ENCODE measurements at regions not wholly inside any gene's neighbourhood (a gene's known extent, or its start where the extent isn't known, plus 50 kb on each side); places are given as distances from the start of the nearest gene placed in this dataset.
A peak's percentile ranks its signal among the peaks of the same experiment; 100 is the strongest.

GRCh38 chr1:233453433-233454200 lies 126.1 kb downstream of the MAP3K21 start:
- Histone ChIP-seq H4K5ac (ENCODE audit: low read length) (no peak overlapping the region), H3K9ac (ENCODE audit: low read length) (no peak overlapping the region), H3K4ac (ENCODE audit: low read depth, low read length) (no peak overlapping the region), H3K4me2 (ENCODE audit: low read length) (no peak overlapping the region), H3K23ac (ENCODE audit: low read length) (no peak overlapping the region), H3K56ac (ENCODE audit: low read length) (no peak overlapping the region), H2AK5ac (ENCODE audit: low read length) (no peak overlapping the region), H3K27ac (ENCODE audit: low read depth, low read length) (no peak overlapping the region), H4K8ac (ENCODE audit: low read depth, low read length) (no peak overlapping the region), H2BK5ac (ENCODE audit: low read length) (no peak overlapping the region), H2BK120ac (ENCODE audit: low read depth, low read length) (no peak overlapping the region), H3K36me3 (ENCODE audit: control insufficient read depth, insufficient read depth, low read length) (no peaks in the 10 kb centered on the region), H3K27me3 (ENCODE audit: insufficient read depth, low read length, poor library complexity) (no peaks in the 10 kb centered on the region), H3K79me2 (ENCODE audit: control insufficient read depth, insufficient read depth, low read length) (no peaks in the 10 kb centered on the region), H3K4me3 (ENCODE audit: low read length) (no peak overlapping the region), H3K18ac (ENCODE audit: low read length) (no peak overlapping the region), H2BK15ac (replicated peaks; ENCODE audit: low read depth) (no peak overlapping the region), H3K4me1 (ENCODE audit: control insufficient read depth, low read depth, low read length) (no peaks in the 10 kb centered on the region), H3K79me1 (ENCODE audit: low read length) (no peaks in the 10 kb centered on the region)
- DNase-seq: peak; percentile 38
- WGBS (ENCODE audit: extremely low coverage, insufficient coverage, low lambda C conversion rate): no CpG with 5 or more reads among the region's 2 CpGs

DNA sequence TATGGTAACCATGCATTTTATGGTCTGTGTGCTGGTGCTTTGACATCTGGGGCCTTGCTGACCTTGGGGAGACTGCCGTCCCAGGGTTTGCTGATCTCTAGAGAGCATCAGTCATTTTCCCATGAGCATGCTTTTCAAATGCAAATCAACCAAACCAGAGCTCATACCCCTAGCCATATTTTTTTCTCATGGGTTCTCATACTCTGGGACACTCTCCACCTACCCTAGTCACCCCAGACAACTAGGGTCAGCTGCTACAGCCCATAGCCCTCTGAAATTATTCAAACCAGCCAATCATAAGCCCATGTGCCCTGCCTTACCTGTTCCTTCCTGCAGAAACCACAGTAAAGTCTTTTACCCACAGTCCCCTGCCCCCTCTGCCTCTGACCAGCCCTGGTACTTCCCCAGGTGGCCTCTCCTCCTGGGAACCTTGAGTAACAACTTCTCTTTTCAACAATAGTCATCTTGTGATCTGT lies 132.0 kb downstream of the MAP3K21 start:
- no peaks in the 10 kb centered on the region for H3K27me3 ChIP-seq (ENCODE audit: insufficient read depth, low read length, poor library complexity)
- H3K18ac ChIP-seq (ENCODE audit: low read length): no peak overlapping the region

GRCh38 chr1:233459968-233460367 lies 132.4 kb downstream of the MAP3K21 start:
- no peak overlapping the region for H4K8ac ChIP-seq (ENCODE audit: low read depth, low read length)
- DNase-seq: peak; percentile 63
- no peaks in the 10 kb centered on the region for H3K79me1 ChIP-seq (ENCODE audit: low read length)
- no peak overlapping the region for H3K4me2 ChIP-seq (ENCODE audit: low read length)
- no peak overlapping the region for H2BK5ac ChIP-seq (ENCODE audit: low read length)
- H3K4me1 ChIP-seq (ENCODE audit: control insufficient read depth, low read depth, low read length): no peaks in the 10 kb centered on the region
- no peak overlapping the region for H2AK5ac ChIP-seq (ENCODE audit: low read length)
- H3K36me3 ChIP-seq (ENCODE audit: control insufficient read depth, insufficient read depth, low read length): no peaks in the 10 kb centered on the region
- no peak overlapping the region for H3K9ac ChIP-seq (ENCODE audit: low read length)
- no CpG with 5 or more reads among the region's 5 CpGs for WGBS (ENCODE audit: extremely low coverage, insufficient coverage, low lambda C conversion rate)
- no peaks in the 10 kb centered on the region for H3K27me3 ChIP-seq (ENCODE audit: insufficient read depth, low read length, poor library complexity)
- no peak overlapping the region for H3K18ac ChIP-seq (ENCODE audit: low read length)
- no peak overlapping the region for H3K4me3 ChIP-seq (ENCODE audit: low read length)
- H2BK15ac ChIP-seq (replicated peaks; ENCODE audit: low read depth): no peak overlapping the region
- H3K79me2 ChIP-seq (ENCODE audit: control insufficient read depth, insufficient read depth, low read length): no peaks in the 10 kb centered on the region
- H3K23ac ChIP-seq (ENCODE audit: low read length): no peak overlapping the region
- no peak overlapping the region for H3K27ac ChIP-seq (ENCODE audit: low read depth, low read length)
- no peak overlapping the region for H2BK120ac ChIP-seq (ENCODE audit: low read depth, low read length)
- H3K56ac ChIP-seq (ENCODE audit: low read length): no peak overlapping the region
- no peak overlapping the region for H3K4ac ChIP-seq (ENCODE audit: low read depth, low read length)
- H4K5ac ChIP-seq (ENCODE audit: low read length): no peak overlapping the region

More for the DNA sequence above, 132.0 kb downstream of the MAP3K21 start:
- H3K4me1 ChIP-seq (ENCODE audit: control insufficient read depth, low read depth, low read length): no peaks in the 10 kb centered on the region
- no peak overlapping the region for H2BK5ac ChIP-seq (ENCODE audit: low read length)
- no peak overlapping the region for H3K23ac ChIP-seq (ENCODE audit: low read length)
- DNase-seq: no peak
- no peaks in the 10 kb centered on the region for H3K79me1 ChIP-seq (ENCODE audit: low read length)
- no peak overlapping the region for H3K27ac ChIP-seq (ENCODE audit: low read depth, low read length)
- H3K79me2 ChIP-seq (ENCODE audit: control insufficient read depth, insufficient read depth, low read length): no peaks in the 10 kb centered on the region
- no peak overlapping the region for H2BK15ac ChIP-seq (replicated peaks; ENCODE audit: low read depth)
- H3K36me3 ChIP-seq (ENCODE audit: control insufficient read depth, insufficient read depth, low read length): no peaks in the 10 kb centered on the region
- H3K9ac ChIP-seq (ENCODE audit: low read length): no peak overlapping the region
- H3K4me3 ChIP-seq (ENCODE audit: low read length): no peak overlapping the region
- H4K8ac ChIP-seq (ENCODE audit: low read depth, low read length): no peak overlapping the region
- H3K4me2 ChIP-seq (ENCODE audit: low read length): no peak overlapping the region
- H3K56ac ChIP-seq (ENCODE audit: low read length): no peak overlapping the region
- no peak overlapping the region for H3K4ac ChIP-seq (ENCODE audit: low read depth, low read length)
- H4K5ac ChIP-seq (ENCODE audit: low read length): no peak overlapping the region
- H2AK5ac ChIP-seq (ENCODE audit: low read length): no peak overlapping the region
- H2BK120ac ChIP-seq (ENCODE audit: low read depth, low read length): no peak overlapping the region
- WGBS (ENCODE audit: extremely low coverage, insufficient coverage, low lambda C conversion rate): no CpG with 5 or more reads among the region's 1 CpG

DNA sequence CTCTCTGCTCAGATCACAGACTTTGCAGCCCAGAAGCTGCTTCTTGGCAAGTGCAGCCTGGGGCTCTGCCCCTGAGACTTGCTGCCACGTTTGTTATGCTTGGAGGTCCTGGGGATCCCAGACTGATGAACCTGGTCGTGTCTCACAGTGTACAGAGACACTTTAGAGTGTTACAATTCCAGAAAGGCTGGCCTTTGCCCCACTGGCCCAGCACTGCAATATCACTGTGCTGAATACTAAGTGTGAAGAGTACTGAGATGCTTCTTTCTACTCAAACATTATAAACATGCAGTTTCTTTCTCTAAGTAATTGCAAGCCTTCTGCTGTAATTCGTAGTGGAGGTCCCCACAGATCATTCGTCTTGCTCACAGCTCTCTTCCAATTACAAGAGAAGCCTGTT lies 133.2 kb downstream of the MAP3K21 start:
- no CpG with 5 or more reads among the region's 4 CpGs for WGBS (ENCODE audit: extremely low coverage, insufficient coverage, low lambda C conversion rate)
- H3K4me2 ChIP-seq (ENCODE audit: low read length): no peak overlapping the region
- H3K9ac ChIP-seq (ENCODE audit: low read length): no peak overlapping the region
- no peak overlapping the region for H3K56ac ChIP-seq (ENCODE audit: low read length)
- H3K79me2 ChIP-seq (ENCODE audit: control insufficient read depth, insufficient read depth, low read length): no peaks in the 10 kb centered on the region
- no peak overlapping the region for H3K18ac ChIP-seq (ENCODE audit: low read length)
- H2BK5ac ChIP-seq (ENCODE audit: low read length): no peak overlapping the region
- H3K4me3 ChIP-seq (ENCODE audit: low read length): no peak overlapping the region
- H2BK15ac ChIP-seq (replicated peaks; ENCODE audit: low read depth): no peak overlapping the region
- H3K79me1 ChIP-seq (ENCODE audit: low read length): no peaks in the 10 kb centered on the region
- no peak overlapping the region for H4K5ac ChIP-seq (ENCODE audit: low read length)
- H3K4me1 ChIP-seq (ENCODE audit: control insufficient read depth, low read depth, low read length): no peaks in the 10 kb centered on the region
- DNase-seq: no peak
- H3K27ac ChIP-seq (ENCODE audit: low read depth, low read length): no peak overlapping the region
- H3K36me3 ChIP-seq (ENCODE audit: control insufficient read depth, insufficient read depth, low read length): no peaks in the 10 kb centered on the region
- no peak overlapping the region for H2AK5ac ChIP-seq (ENCODE audit: low read length)
- no peak overlapping the region for H3K4ac ChIP-seq (ENCODE audit: low read depth, low read length)
- no peak overlapping the region for H2BK120ac ChIP-seq (ENCODE audit: low read depth, low read length)
- H4K8ac ChIP-seq (ENCODE audit: low read depth, low read length): no peak overlapping the region
- H3K23ac ChIP-seq (ENCODE audit: low read length): no peak overlapping the region
- no peaks in the 10 kb centered on the region for H3K27me3 ChIP-seq (ENCODE audit: insufficient read depth, low read length, poor library complexity)

DNA sequence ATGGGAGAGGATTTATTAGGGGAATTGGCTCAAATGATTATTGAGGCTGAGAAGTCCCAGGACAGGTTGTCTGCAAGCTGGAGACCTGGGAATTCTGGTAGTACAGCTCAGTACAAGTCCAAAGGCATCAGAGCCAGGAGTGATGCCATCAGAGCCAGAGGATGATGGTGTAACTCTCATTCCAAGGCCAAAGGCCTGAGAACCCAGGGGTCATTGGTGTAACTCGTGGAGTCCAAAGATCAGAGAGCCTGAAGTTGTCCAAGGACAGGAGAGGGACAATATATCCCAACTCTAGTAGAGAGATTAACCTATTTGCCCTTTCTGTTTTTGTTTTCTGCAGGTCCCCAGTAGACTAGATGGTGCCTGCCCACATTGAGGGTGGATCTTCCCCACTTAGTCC lies 134.3 kb downstream of the MAP3K21 start:
- no peak overlapping the region for H3K56ac ChIP-seq (ENCODE audit: low read length)
- H3K36me3 ChIP-seq (ENCODE audit: control insufficient read depth, insufficient read depth, low read length): no peaks in the 10 kb centered on the region

GRCh38 chr1:233463333-233463732 lies 135.8 kb downstream of the MAP3K21 start:
- H3K9ac ChIP-seq (ENCODE audit: low read length): no peak overlapping the region
- H2BK120ac ChIP-seq (ENCODE audit: low read depth, low read length): no peak overlapping the region
- DNase-seq: no peak
- H3K27me3 ChIP-seq (ENCODE audit: insufficient read depth, low read length, poor library complexity): no peaks in the 10 kb centered on the region
- no peak overlapping the region for H3K23ac ChIP-seq (ENCODE audit: low read length)
- no peak overlapping the region for H4K5ac ChIP-seq (ENCODE audit: low read length)
- H3K27ac ChIP-seq (ENCODE audit: low read depth, low read length): no peak overlapping the region
- no peaks in the 10 kb centered on the region for H3K4me1 ChIP-seq (ENCODE audit: control insufficient read depth, low read depth, low read length)
- no peak overlapping the region for H3K4me3 ChIP-seq (ENCODE audit: low read length)
- H3K79me2 ChIP-seq (ENCODE audit: control insufficient read depth, insufficient read depth, low read length): no peaks in the 10 kb centered on the region
- H2BK5ac ChIP-seq (ENCODE audit: low read length): no peak overlapping the region
- no peaks in the 10 kb centered on the region for H3K79me1 ChIP-seq (ENCODE audit: low read length)
- H2BK15ac ChIP-seq (replicated peaks; ENCODE audit: low read depth): no peak overlapping the region
- H3K56ac ChIP-seq (ENCODE audit: low read length): no peak overlapping the region
- H3K4ac ChIP-seq (ENCODE audit: low read depth, low read length): no peak overlapping the region
- WGBS (ENCODE audit: extremely low coverage, insufficient coverage, low lambda C conversion rate): no CpG with 5 or more reads among the region's 3 CpGs
- H3K4me2 ChIP-seq (ENCODE audit: low read length): no peak overlapping the region
- H3K36me3 ChIP-seq (ENCODE audit: control insufficient read depth, insufficient read depth, low read length): no peaks in the 10 kb centered on the region
- no peak overlapping the region for H2AK5ac ChIP-seq (ENCODE audit: low read length)
- no peak overlapping the region for H3K18ac ChIP-seq (ENCODE audit: low read length)
- no peak overlapping the region for H4K8ac ChIP-seq (ENCODE audit: low read depth, low read length)

More for the DNA sequence above, 134.3 kb downstream of the MAP3K21 start:
- WGBS (ENCODE audit: extremely low coverage, insufficient coverage, low lambda C conversion rate): no CpG with 5 or more reads among the region's 1 CpG
- Histone ChIP-seq H3K27ac (ENCODE audit: low read depth, low read length) (no peak overlapping the region), H3K4ac (ENCODE audit: low read depth, low read length) (no peak overlapping the region), H2BK120ac (ENCODE audit: low read depth, low read length) (no peak overlapping the region), H3K27me3 (ENCODE audit: insufficient read depth, low read length, poor library complexity) (no peaks in the 10 kb centered on the region), H2AK5ac (ENCODE audit: low read length) (no peak overlapping the region), H4K8ac (ENCODE audit: low read depth, low read length) (no peak overlapping the region), H3K9ac (ENCODE audit: low read length) (no peak overlapping the region), H3K79me2 (ENCODE audit: control insufficient read depth, insufficient read depth, low read length) (no peaks in the 10 kb centered on the region), H3K4me3 (ENCODE audit: low read length) (no peak overlapping the region), H3K4me1 (ENCODE audit: control insufficient read depth, low read depth, low read length) (no peaks in the 10 kb centered on the region), H3K79me1 (ENCODE audit: low read length) (no peaks in the 10 kb centered on the region), H3K4me2 (ENCODE audit: low read length) (no peak overlapping the region), H2BK15ac (replicated peaks; ENCODE audit: low read depth) (no peak overlapping the region), H3K23ac (ENCODE audit: low read length) (no peak overlapping the region), H2BK5ac (ENCODE audit: low read length) (no peak overlapping the region), H3K18ac (ENCODE audit: low read length) (no peak overlapping the region), H4K5ac (ENCODE audit: low read length) (no peak overlapping the region)
- no peak for DNase-seq
